Activated gamma-delta T cell (primary cell): ENCODE measurements at regions not wholly inside any gene's neighbourhood (a gene's known extent, or its start where the extent isn't known, plus 50 kb on each side); places are given as distances from the start of the nearest gene placed in this dataset.
"Not testable (repeated sequence)": the region's sequence is repeated elsewhere in the genome, so short reads cannot be mapped to it uniquely, and the experiment has no call there.

Source experiments
- DNase-seq: peaks from one replicate; lab custom pipeline; 2025; lab: John Stamatoyannopoulos, UW

DNA sequence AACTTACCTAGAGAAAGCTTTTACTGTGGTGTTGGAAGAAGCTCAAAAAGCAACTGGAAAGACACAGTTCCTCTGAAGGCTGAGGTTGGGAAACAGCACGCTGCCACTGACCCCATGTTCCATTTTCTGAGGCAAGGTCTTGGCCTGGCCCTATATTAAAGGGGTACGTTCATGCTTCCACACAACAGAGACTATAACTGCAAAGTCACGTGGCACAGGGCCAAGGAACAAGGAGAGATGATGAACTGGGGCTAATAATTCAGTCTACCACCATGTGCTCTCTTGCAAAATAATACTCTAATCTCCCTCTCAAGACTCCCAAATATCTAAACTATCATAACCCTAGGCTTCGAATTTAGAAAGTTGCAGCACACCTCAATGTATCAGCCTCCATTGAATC is 381.6 kb downstream of the DSEL start:
- no peak for DNase-seq

DNA sequence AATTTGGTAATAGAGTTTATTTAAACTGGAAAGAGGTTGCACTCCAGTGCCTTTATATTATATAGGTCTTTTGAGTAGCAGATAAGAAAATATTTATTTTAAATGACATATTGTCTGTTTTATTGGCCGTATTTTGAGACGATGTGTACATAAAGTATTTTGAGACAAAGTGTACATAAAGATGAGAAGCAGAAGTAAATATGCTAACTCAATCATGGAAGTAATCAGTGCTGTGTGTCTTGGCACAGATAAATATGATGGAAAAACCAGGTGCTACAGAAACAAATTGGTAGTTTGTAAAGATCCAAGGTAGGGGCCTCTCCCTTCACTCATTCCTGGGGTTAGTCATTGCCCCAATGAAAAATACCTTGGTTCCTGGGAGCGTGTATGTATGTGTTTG is 382.9 kb downstream of the DSEL start:
- no peak for DNase-seq

DNA sequence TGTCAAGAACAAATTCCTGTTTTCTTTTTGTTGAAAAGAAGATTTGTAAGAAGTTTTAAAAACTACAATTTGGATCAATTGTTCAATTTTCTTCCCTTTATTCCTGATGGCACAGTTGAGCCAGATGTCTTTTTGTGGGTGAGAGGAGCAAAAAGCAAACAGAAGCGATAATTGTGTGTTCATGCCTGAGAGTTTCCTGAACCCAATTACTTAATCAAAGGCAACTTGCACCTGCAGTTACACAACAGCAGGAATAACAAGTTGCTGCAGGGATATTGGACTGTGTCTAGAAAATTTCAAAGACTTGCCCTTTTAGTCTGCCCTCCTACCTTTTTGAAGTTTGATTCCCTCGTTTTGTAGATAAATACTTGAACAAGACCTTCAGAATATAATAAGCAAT is 383.6 kb downstream of the DSEL start:
- DNase-seq = no peak

DNA sequence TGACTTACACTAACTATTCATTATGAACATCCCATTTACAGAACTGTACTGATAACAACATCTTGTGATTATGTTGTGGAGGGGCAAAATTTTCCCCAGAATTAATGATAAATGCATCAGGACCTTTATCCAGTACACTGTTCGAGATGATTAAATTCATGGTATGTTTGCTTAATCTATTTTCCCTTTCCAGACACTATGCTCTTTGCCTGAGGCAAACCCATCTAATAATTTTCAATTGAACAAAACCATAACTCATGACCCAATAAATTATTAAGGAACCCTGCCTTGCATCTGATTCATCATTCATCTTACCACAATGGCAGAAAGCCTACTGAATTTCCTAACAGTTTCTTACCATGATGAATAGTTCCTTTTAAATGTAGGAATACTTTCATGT is 385.0 kb downstream of the DSEL start:
- DNase-seq = no peak

DNA sequence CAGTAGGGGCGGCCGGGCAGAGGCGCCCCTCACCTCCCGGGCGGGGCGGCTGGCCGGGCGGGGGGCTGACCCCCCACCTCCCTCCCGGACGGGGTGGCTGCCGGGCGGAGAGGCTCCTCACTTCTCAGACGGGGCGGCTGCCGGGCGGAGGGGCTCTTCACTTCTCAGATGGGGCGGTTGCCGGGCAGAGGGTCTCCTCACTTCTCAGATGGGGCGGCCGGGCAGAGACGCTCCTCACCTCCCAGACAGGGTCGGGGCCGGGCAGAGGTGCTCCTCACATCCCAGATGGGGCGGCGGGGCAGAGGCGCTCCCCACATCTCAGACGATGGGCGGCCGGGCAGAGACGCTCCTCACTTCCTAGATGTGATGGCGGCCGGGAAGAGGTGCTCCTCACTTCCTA is 389.8 kb downstream of the DSEL start:
- DNase-seq = not testable (repeated sequence)

DNA sequence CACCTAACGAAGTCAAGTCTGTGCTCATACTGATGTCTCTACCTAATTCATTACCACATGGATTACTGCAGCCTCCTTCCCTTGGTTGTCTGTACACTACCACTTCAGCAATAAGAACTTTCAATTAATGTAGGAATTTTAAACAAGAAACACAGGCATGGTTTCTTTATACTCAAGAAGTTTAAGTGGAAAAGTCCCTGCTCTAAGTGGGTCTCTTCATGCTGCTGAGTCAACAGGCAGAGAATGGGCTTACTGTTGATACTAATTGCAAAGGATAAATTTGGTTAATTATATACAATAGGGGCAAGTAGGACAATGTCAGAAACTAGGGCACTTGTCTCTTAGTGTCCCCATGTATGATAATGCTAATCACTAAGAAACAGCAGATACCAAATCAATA is 392.6 kb downstream of the DSEL start:
- DNase-seq = no peak

DNA sequence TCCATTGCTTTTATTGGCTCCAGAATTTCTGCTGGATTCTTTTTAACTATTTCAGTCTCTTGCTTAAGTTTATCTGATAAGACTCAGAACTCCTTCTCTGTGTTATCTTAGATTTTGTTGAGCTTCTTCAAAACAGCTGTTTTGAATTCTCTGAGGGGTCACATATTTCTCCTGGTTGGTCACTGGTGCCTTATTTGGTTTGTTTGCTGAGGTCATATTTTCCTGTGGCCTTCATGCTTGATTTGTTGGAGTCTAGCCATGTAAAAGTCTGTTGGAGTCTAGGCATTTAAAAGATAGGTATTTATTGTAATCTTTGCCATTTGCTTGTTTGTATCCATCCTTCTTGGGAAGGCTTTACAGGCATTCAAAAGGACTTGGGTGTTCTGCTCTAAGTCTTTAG is 398.7 kb downstream of the DSEL start:
- DNase-seq = no peak

DNA sequence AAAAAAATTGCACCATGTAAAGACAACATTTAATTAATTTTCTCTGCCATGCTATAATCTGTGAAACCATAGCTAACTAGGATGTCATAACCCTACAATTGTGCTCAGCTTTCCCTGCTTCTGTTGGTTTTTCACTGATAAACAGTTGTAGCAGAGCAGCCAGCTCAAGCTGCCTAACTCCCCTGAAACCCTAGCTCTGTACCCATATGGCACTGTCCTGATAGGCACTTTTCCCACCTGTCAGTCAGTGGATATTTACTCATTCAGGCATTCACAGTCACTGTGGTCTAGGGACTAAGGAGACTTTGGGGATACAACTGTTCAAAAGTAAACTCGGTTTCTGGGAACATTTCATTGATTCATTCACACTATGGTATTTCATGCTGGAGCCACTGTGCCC is 407.0 kb downstream of the DSEL start:
- no peak for DNase-seq

DNA sequence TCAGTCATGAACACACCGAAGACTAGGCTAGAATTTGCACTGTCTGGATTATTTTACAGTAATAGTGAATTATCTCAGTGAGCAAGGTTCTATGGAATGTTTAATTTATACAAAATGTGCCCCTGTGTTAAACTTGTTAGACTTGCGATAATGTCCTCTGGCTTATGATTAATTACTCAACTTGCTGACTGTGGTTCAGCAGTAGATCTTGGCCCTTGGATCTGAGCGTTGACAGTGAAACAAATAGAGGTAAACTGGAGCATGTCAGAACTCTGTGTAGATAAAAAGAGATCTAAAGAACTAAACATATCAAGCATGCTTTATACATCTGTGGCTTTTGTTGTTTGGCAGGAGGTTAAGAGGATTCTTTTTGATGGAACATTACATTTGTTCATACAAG is 407.6 kb downstream of the DSEL start:
- DNase-seq = no peak

DNA sequence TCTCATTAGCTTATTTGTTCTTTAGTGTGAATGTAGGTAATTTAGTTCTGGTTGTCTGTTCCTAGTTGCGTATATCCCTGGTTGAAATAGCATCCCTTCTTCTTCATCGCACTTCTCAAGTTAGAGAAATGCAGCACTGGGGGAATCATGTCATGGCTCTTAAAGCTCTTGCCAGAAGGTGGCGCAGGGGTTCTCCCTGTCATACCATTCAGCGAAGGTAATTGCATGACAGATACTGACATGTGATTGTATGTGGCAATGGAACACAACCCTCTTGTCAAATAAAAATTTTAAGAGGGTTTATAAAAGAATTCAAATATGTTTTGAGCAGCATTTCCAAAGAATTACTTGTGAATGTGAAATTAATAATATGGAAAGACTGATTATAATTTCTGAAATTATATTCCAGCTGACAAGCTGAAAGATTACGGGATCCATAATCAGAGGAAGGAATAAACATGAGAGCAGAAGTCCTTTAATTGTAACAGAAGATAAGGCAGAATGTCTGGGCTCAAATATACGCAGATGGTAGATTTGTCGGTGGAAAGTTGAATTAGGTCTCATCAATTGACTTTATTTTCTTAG is 411.7 kb downstream of the DSEL start:
- DNase-seq = no peak

DNA sequence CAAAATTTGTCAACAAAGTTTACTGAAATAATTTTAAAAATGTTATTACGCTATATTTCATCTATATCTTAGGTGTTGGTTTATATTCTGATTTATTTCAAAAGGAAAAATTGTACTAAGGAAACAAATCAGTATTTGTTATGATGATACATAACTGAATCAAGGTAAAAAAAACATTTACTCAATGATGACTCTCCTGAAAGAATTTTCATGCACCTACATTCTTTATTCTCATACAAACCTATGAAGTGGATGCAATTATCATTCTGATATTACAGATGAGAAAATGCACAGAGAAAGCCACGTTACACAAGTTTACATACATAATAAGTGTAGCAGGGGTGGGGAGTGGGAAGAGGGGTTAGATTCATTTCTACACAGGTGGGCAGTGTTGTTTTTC is 422.4 kb downstream of the DSEL start:
- no peak for DNase-seq

DNA sequence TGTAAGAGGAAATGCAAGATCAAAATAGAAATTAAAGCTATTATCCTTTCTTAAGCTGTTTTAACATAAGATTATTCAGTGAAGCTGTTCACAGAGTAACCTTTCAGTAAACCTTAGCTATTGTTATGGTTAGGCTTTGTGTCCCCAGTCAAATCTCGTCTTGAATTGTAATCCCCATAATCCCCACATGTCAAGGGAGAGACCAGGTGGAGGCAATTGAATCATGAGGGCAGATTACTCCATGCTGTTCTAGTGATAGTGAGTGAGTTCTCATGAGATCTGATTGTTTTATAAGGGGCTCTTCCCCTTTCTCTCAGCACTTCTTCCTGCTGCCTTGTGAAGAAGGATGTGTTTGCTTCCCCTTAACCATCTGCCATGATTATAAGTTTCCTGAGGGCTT is 424.4 kb downstream of the DSEL start:
- DNase-seq = no peak

DNA sequence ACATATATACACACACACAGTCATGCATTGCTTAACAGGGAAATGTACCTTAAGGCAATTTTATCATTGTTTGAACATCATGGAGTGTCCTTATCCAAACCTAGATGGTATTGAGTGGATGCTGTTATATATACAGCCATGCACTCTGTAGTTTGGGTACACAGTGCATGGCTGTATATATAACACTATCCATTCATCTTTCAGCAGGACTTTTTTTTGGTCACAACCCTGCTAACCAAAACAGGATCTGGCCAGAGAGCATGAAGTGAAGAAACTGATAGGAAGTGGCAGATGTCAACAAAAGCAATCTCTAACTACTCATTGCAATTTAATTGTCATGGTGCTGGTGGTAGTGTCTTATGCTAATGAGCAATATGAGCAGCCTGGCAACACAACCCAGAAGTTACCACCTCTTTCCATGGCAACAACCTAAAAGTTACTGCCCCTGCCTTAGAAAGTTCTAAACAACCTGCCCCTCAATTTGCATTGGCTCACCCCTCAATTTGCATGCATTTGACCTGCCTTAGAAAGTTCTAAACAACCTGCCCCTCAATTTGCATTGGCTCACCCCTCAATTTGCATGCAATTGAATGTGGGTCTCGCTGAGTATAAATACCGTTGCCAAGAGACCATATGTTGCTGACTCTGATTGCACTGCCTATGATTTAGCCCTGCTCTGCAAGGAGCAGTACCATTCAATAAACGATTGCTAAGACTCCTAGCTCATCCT is 434.9 kb downstream of the DSEL start:
- no peak for DNase-seq

DNA sequence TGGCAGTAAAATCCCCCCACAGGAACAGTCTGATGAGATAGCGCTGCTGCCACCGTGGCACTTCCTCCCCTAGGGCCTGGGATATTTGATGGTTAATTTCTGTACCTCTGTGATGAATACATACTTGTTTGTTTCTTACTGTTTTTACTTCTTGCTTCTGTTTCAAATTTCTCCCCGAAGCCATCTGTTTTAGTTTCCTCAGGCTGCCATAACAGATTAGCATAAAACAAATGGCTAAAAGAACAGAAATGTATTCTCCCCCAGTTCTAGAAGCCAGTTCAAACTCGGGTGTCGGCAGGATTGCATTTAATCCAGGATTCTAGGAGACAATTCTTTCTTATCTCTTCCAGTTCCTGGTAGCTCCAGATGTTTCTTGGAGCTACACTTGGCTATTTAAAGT is 435.9 kb downstream of the DSEL start:
- no peak for DNase-seq

DNA sequence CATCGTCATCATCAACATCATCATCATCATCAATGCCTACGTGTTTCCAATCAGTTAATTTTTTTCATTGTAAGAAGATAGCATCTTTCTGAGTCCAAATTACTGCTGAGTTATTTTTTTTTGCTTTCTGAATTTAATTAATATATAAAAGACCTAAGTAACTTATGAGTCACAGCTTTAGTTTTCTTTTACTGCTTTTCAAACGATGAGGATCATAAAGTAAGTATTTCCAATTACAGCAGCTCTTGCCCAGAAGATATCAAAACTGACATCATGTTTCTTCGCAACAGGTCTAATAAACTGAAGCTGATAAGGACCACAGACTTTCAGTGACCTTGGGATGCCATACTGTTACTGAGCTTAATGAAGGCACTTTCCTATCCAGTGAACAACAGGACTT is 442.2 kb downstream of the DSEL start:
- no peak for DNase-seq

DNA sequence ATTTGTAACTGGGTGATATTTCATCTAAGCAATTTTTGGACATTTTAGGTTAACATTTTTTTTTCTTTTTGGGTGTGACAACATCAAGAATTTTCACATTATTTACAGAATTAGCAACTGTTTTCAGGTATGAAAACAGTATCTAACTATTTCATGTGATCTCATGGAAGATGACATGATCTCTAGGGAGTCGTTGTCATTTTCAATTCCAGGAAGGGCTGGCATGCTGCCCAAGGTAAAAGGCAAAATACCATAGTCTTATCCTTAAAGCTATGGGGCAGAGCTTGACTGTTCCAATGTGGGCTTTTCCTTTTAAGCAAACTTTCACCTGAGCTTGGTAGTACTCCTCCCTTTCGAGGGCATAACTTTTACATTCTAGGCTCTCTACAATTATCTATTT is 443.7 kb downstream of the DSEL start:
- no peak for DNase-seq

DNA sequence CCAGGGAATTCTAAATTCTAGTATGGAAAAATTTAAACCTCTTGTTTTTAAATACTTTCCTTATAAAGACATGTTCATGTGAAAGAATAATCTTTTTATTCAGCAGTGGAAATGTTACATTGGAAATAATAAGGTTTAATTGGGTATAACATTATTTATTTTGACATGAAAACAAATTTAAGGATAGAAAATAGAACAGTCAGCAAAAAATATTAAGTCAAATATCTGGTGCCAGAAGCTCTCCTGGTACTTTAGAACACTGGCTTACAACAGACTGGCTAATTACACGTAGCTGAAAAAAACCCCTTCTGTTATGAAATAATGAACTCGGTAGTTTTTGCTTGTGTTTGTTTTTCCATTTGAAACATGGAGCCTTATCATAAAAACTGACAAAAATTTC is 447.9 kb downstream of the DSEL start:
- no peak for DNase-seq

DNA sequence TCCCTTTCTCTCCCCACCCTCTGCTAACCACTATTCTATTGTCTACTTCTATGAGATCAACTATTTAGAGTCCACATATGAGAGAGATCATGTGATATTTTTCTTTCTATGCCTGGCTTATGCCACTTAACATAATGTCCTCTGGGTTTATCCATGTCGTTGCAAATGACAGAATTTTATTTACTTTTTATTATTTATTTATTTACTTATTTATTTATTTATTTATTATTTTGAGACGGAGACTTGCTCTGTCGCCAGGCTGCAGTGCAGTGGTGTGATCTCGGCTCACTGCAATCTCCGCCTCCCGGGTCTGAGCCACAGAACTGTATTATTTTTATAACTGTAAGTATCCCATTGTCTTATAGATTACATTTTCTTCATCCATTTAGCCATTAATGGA is 443.4 kb upstream of the CDH19 start:
- no peak for DNase-seq

DNA sequence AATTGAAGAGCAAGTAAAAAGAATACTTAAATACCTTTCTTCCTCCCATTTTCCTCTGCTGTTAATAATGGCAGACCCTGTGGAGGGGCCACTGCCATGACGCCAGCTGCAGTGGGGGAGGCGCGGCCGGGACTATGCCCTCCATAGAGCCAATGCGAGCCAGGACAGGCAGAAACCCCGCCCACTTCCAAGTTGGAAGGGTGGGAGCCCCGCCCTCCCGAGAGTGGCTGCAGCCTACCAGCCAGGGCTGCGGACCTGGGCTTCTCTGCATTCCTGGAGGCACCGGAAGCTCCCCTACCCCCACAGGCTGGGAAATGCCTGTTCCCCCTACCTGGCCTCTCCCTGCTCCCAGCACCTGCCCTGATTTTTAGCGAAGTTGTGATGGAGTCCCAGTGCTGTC is 439.4 kb upstream of the CDH19 start:
- no peak for DNase-seq

DNA sequence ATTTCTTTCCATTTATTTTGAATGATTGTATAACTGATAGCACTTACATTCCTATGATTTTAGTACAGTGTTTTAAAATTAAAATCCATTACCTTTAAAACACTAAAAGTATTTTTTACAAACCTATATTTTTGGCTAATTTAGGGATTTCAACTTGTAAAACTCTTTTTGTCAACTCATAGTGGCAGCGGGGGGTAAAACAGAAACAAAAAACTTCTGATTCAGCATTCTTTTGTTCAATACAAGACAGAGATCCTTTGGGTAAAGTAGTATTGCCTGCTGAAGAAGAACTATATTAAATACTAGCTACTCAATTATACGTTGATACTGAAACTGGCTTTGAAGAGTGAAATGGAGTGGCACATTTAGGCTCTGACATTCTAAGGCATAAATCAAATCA is 437.4 kb upstream of the CDH19 start:
- no peak for DNase-seq

DNA sequence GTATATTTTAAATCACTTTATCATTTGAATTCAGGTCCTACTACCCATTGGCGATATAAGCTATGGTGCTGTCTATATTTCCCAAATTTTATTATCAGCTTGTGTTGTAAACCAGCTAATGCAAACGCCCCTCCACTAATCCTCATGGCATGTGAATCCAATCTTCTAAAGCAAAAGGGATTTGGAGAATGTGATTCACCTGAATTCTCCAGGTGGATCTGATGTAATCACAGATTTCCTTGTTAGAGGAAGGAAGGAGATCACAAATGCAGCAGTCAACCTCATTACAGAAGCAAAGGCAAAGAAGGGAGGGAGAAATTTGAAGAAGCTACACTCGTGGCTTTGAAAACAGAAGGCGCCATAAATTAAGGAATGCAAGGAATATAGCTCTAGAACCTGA is 431.1 kb upstream of the CDH19 start:
- DNase-seq = no peak

DNA sequence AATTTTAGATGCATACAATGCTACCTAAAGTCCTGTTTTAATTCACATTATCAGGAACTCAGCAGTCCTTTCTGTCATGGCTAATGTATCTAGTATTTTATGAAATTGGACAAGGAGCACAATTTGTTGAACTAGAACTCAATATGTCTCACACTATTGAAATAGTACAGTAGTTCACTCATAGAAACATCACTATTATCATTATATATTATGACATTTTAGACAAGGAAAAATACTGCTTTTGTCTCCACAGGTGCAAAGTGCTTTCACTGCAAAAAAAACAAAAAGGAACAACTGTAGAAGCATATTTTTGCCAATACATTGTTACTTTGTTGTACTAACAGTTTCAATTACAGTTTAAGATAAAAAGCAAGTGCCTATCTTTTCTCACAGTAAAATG is 419.2 kb upstream of the CDH19 start:
- DNase-seq = no peak

DNA sequence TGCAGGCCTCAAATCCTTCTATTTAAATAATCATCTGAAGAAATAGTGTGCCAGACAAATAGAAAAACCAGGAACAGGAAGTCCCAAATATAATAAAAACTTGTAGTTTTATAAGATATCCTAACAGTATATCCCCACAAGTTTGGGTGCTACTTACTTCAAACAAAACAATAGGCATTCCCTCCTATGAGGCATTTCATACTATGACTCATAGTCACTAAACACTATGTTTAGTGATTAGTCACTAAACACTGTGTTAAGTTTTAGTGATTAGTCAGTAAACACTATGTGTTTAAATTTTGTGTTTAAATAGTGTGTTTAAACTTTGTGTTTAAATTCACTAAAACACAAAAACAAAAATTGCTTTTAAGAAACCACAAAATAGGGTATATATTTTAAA is 407.0 kb upstream of the CDH19 start:
- no peak for DNase-seq

DNA sequence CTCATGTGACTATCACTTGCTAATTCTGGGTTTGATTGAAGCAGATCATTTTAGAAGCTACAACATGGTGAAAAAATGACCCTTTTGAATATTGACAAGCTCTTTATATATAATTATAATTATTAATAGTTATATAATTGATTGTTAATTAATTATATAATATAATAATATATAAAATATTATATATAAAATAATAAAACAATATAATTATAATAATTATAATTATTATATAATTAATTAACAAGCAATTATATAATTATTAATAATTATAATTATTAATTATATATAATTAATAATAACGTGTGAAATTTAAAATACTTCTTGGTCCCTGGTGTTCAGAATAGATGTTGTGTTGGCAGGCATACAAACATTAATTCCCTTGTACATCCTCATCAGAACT is 404.1 kb upstream of the CDH19 start:
- DNase-seq = no peak
